Stimulated activated CD8-positive, alpha-beta memory T cell treated with anti-CD3 and anti-CD28 coated beads, Interleukin-2, amount 100 ng/mL, for 1 hour (primary cell): ENCODE measurements at regions not wholly inside any gene's neighbourhood (a gene's known extent, or its start where the extent isn't known, plus 50 kb on each side); places are given as distances from the start of the nearest gene placed in this dataset.
"Not testable (repeated sequence)": the region's sequence is repeated elsewhere in the genome, so short reads cannot be mapped to it uniquely, and the experiment has no call there.

Source experiments
- DNase-seq, 2 donors: peaks; one replicate each; pipeline ENCODE4 v3.0.0-alpha.2; 2020; ENCODE audit warnings: low read depth in 2 of 2

GRCh38 chr1:121003230-121003629, 113.7 kb downstream of the PPIAL4A start:
- DNase-seq = not testable (repeated sequence)

- not testable (repeated sequence) for DNase-seq
These were observed 117.3 kb downstream of the PPIAL4A start for GRCh38 chr1:121006826-121007225.

DNA sequence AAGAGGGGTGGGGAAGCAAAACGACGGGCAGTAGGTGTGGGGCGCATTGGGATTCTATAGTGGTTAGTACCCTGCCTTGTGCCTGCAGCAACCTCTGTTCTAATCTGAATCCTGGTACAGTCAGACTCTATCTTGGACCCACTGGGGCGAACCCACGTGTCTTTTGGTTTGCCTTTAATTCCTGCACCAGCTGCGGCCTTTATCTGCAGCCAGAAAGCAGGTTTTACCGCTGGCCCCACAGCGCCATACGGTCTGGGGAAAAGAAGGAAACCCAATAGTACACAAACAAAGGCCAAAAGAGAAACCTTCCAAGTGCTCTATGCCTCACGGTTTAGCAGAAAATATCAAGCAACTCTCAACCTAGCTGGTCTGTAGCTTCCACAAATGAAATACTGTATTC, 118.2 kb downstream of the PPIAL4A start:
- not testable (repeated sequence) for DNase-seq

- DNase-seq = not testable (repeated sequence)
These were observed 119.1 kb downstream of the PPIAL4A start for GRCh38 chr1:121008512-121009215.

DNA sequence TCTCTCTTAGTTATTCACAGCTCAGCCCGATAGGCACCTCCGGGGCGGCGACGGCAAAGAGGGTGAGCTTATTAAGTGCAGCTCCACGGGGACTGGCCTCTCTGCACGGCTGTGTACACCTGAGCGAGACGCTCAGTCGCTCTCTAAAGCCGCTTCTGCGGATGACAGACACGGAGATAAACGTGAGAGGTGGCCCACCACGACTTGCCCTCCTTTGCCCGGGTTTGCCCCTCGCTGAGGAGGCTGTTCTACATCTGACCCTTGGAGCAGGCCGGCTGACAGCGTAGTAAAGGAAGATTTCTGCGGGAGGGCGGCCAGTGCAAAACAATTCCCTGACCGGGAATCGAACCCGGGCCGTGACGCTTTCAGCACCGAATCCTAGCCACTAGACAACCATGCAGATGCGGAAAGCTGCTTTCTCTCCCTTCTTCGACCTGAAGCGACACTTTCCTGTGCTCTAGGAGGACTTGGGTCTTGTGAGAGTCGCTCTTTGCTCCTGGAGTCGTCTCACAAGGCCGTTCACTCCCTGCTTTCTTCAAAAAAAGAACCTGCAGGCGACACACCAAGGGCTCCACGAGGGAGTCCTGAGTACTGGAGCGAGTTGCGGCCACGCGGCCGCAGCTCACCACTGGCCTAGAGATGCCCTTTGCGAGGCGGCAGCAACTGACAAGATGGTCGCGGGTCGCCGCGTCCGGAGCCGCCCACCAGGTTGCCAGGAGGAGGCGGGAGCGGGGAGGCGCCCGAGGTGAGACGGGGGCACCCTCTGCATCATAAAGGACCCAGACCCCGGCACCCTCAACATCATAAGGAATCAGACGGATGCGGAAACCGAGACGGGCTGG, 119.9 kb downstream of the PPIAL4A start:
- DNase-seq = not testable (repeated sequence)

DNA sequence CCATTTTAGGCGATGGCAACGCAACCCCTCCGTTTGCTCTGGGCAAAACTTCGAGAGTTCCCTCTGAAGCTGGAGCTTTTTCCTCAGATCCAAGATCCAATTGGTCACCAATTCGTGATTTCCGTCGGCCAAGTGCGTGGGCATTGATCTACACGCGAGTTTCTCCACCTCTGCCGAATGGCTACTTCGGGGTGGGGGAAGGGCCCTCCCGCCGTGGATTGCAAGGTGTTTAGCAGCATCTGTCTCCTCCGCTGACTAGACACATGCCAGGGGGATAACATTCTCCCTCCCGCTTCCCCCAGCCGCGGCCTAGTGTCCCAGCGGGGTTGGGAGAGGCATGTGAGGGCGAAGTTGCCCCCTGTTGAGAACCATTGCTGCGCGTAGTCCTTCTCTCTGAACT, 120.6 kb downstream of the PPIAL4A start:
- DNase-seq = not testable (repeated sequence)

DNA sequence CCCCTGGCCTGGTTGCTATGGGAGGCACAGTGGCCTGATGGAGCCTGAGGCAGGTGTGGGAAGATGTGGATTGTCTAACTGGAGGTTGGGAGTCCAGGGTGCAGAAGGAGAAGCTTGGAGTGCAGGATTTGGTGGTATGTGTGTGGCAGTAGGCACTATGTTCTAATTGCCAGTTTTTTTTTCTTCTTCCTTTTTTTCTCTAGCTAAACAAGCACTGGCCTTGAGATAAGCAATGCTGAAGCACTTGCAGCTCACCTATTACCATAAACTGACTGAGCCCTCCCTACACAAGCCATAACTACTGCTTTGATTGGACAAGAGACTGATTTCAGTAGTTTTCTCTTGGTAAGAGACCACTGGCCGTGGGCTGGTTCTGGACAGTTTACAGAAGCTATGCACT, 123.6 kb downstream of the PPIAL4A start:
- DNase-seq = not testable (repeated sequence)

GRCh38 chr1:121016182-121017028, 126.8 kb downstream of the PPIAL4A start:
- not testable (repeated sequence) for DNase-seq

DNA sequence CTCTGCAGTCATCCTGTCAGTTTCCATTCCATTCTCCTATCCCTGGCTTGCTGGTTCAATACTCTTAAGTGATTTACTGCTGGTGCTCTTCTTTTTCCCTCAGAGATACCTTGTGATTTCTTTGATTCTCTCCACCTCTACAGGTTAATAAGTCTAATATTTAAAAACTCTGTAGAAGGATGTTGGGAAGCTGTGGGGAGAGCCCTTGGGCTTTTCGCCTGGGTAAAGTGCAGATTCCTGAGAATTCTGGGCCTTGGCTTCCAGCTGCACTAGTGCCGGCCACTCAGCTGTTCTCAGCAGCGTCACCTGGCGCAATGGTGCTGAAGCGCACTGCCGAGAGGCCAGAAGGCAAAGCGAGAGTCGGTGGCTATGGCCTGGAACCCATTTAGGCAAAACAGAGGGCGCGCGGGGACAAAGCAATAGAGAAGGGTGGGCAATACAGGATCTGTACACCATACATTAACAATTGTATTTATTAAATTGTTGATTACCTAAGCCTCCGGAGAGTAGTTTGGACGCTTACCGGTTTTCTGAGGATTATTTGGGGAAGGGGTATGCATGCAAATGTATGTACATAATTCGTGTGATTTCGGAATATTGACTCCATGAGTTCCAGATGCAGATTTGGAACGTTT, 130.3 kb downstream of the PPIAL4A start:
- DNase-seq = not testable (repeated sequence)

DNA sequence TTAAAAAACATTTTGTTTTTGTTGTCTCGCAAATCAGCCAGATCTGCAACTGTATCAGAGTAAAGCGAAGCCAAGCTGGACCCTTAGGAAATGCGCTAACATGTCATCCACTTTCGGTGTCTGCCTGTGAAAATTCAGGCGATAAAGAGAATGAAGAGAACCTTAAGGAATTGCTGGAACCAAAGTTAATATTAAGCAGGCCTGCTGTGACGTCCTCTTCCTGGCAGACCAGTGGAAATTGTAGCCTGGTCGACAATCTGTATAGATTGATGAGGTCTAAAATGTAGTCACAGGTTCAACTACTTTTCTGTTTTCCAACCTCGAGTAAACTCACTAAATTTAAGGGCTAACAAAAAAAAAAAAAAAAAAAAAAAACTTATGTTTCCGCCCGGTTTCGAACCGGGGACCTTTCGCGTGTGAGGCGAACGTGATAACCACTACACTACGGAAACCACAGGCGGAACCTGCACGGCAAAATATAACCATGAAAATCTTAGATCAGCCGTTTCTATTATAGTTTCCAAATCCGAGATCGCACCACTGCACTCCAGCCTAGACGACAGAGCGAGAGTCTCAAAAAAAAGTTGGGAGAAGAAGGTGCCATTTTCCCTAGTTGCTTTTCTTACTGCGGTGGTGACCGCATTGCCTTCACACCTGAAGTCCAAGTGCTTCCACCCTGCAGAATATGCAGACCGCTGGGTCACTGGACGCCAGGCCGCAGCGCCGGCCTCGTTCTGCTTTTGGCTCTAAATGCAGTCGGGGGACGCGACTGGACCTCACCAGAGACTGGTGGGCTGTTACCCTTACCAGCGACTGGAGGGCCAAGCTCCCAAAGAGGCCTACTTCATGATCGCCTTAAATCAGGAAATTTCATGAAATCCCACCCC, 131.0 kb downstream of the PPIAL4A start:
- not testable (repeated sequence) for DNase-seq

GRCh38 chr1:121021716-121022115, 132.1 kb downstream of the PPIAL4A start:
- not testable (repeated sequence) for DNase-seq

DNA sequence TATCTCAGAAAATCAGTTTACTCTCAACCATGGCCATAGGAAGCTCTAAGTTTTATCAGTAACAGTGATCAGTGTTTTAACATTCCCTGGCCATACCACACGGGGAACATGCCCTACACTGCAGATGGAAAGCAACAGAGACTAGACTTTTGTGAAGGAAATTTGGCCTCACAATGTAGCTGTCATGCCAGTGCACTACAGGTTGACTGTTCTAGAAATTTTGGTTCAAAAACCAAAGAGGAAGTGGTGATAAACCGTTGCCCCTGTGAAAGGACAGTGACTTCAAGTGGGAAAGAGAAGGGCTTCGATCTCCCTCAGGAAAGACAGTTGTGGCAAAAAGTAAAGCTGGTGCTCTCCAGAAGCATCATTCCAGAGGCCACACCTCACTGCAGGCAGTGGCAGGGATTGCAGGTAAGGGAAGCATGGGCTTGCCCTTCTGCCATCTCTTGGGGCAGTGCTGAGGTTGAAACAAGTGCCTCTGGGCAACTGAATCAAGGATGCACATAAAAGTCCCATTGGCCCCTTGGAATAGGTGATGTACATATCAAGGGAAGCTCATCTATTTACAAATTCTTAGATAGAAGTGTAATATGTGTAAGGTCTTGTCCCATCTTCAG, 143.4 kb downstream of the PPIAL4A start:
- DNase-seq = not testable (repeated sequence)

- not testable (repeated sequence) for DNase-seq
These were observed 147.2 kb downstream of the PPIAL4A start for GRCh38 chr1:121036792-121037191.

GRCh38 chr1:121040974-121041373, 143.2 kb downstream of the FAM72B start:
- not testable (repeated sequence) for DNase-seq

DNA sequence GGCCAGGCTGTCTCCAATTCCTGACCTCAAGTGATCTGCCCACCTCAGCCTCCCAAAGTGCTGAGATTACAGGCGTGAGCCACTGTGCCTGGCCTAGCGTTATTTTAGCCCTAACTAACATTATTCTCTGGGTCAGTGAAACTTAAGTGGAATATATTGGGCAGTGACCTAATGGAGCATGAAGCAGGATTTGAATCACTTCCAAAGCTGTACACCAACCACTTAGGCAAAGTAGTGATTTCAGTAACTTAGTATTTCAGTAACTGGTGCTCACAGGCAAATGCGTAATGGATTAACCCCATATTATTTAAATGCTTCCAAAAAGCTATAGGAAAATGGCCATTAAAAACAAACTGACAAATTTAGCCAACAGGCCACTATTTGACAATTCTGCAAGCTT, 142.6 kb downstream of the FAM72B start:
- DNase-seq = not testable (repeated sequence)

GRCh38 chr1:121042882-121043281, 141.3 kb downstream of the FAM72B start:
- DNase-seq = not testable (repeated sequence)

DNA sequence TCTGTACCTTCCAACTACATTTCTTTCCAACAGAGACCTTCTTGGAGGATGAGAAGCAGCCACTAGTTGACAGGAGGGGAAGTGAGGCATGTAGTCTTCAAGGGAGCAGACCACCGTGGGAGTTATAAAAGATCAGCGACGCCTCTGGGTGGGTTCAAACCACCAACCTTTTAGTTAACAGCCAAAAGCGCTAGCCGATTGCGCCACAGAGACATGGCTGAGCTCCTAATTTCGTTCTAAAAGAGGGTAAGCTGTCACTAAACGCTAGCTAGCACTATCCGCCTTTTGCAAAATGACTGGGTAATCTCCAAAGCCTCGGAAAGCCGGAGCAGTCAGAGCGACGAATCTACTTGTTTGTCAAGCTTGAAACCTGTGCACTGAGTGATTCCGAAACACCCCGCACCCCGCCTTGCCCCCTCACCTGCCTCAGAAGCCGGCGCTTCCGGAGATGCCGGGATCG, 135.8 kb downstream of the FAM72B start:
- DNase-seq = not testable (repeated sequence)

DNA sequence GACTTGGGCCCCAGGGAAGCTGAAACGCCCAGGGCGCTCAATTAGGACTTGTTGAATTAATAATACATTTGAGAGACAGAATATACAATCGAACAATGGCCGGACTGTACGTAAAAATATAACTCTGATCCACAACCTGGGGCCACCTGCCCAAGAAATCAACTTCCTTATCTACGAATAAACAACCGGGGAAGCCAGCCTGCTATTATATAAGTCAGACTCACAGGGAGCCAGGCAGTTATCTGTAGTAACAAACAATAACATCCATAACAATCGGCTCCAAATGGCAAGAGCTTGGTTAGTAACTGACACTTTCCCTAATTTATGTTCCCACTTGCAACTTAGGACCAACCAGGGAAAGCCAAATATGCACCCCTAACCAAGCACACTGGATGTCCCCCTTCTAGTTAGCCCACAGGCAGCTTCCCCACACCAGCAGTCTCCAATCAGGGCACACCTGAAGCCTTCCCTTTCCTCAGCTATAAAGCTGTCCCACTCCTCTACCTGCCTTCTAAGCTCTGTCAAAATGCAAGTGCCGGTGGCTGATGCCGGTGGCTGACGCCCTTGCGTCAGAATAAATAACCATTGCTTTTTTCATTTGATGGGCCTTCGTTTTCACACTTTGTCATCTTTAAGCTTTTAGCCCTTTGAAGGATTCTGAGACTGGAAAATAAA, 135.2 kb downstream of the FAM72B start:
- not testable (repeated sequence) for DNase-seq

DNA sequence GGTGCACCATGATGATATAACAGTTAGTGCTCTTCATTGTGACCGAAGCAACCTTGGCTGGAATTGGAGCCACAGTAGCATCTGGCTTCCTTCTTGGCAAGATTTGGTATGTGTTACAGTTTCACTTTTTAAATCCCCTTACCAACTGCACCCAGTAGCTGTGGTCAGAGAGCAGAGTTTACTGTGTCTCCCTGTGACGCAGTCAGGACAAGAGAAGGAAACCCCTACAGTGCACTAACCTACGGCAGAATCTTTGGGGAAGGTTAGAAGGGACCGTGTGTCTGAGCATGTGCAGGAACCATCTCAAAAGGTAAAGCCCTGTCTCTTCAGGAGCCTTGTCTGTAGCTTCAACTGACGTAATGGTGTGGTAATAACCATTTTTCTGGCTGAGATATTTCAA, 134.0 kb downstream of the FAM72B start:
- not testable (repeated sequence) for DNase-seq
